ENCODE measurements at regions not wholly inside any gene's neighbourhood (a gene's known extent, or its start where the extent isn't known, plus 50 kb on each side); places are given as distances from the start of the nearest gene placed in this dataset.
A peak's percentile ranks its signal among the peaks of the same experiment; 100 is the strongest.

DNA sequence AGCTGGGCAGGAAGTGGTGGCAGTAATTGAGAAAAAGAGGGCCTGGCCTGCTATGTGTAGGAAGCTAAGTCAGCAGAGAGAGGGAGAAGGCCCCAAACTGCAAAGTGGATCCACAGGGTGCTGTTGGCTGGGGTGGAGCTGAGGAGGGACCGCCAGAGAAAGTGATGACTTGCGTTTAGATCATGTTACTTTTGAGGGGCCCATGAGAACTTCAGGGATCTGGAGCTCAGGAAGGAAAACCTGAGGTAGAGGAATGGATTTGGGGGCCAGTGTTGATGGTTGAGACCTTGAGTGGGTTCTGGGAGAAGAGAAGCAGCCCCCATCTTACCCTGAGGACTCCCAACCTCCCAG, 155.5 kb downstream of the MRPL14 start:
- H3K18ac ChIP-seq (ENCODE audit: low read length), result no peak overlapping the region
- H3K79me2 ChIP-seq (ENCODE audit: control insufficient read depth, insufficient read depth, low read length, poor library complexity), result no peaks in the 10 kb centered on the region
- H2BK120ac ChIP-seq (ENCODE audit: insufficient read depth, low read length, poor library complexity), result no peak overlapping the region
- no peak for DNase-seq
- H2AK5ac ChIP-seq (ENCODE audit: low read length), result no peak overlapping the region
- WGBS (ENCODE audit: extremely low coverage, insufficient coverage, insufficient read length), result no CpG with 5 or more reads among the region's 2 CpGs
- H2AFZ ChIP-seq (ENCODE audit: insufficient read depth, low read length, poor library complexity), result no peak overlapping the region
- no peak overlapping the region for H3K4me2 ChIP-seq (ENCODE audit: low read length)
- no peaks in the 10 kb centered on the region for H3K36me3 ChIP-seq (ENCODE audit: control insufficient read depth in 1 of 2, insufficient read depth in 2 of 2, low read length in 2 of 2)
- no peak overlapping the region for H4K8ac ChIP-seq (ENCODE audit: low read depth, low read length)
- H3K79me1 ChIP-seq (ENCODE audit: low read length), result no peaks in the 10 kb centered on the region
- H2BK5ac ChIP-seq (ENCODE audit: low read depth, low read length, poor library complexity), result no peak overlapping the region
- no peaks in the 10 kb centered on the region for H3K27me3 ChIP-seq (ENCODE audit: insufficient read depth, low read length)
- no peak overlapping the region for H3K4me3 ChIP-seq (ENCODE audit: low read depth, low read length)
- H3K4me1 ChIP-seq (ENCODE audit: control insufficient read depth in 1 of 2, insufficient read depth in 2 of 2, low read length in 2 of 2), result no peaks in the 10 kb centered on the region
- no peak overlapping the region for H3K27ac ChIP-seq (ENCODE audit: low read depth, low read length)
- no peak overlapping the region for H3K9ac ChIP-seq (ENCODE audit: low read length)
- no peak overlapping the region for H3K14ac ChIP-seq (ENCODE audit: low read length)
- H3K9me3 ChIP-seq (ENCODE audit: insufficient read depth, low read depth, low read length), result no peaks in the 10 kb centered on the region
- H3K4ac ChIP-seq (ENCODE audit: low read depth, low read length), result no peak overlapping the region
- H4K91ac ChIP-seq (ENCODE audit: low read depth, low read length), result no peak overlapping the region
- H3K23ac ChIP-seq (ENCODE audit: low read length), result no peak overlapping the region
- H2BK12ac ChIP-seq (ENCODE audit: low read length), result no peak overlapping the region
- H4K12ac ChIP-seq (ENCODE audit: low read depth, low read length), result no peak overlapping the region

DNA sequence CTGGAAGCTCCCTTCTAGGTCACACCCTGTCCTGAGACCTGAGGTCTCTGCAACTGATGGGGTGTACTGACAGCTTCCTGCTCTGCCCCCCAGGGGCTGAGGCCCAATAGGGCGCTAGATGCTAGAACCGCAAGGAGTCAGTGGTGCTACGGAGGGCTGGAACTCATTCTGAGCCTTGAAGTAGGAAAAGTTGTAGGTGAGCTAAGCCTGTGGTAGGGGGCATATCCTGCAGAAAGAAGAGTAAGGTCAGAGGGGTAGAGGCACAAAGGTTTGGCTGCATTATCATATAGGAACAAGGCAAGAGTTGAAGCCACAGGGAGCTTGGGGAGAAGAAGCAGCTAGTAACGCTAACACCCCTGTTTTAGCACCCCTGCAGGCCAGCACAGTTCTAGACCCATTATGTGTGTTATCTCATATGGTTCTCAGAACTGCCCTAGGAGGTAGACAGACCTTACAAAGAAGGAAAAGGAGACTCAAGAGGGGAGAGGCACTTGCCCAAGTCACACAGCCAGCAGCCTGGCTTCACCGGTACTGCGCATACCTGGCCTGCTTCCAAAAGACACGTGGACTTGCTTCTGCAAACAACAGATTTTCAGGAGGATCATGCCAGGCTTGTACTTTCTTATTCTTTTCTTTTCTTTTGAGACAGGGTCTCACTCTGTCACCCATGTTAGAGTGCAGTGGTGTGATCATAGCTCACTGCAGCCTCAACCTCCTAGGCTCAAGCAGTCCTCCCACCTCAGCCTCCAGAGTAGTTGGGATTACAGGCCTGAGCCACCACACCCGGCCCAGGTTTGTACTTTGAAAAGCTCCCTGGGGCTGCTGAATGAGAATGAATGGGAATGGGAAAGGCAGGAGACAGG, 156.1 kb downstream of the MRPL14 start:
- H2BK120ac ChIP-seq (ENCODE audit: insufficient read depth, low read length, poor library complexity), result no peak overlapping the region
- no peak overlapping the region for H3K27ac ChIP-seq (ENCODE audit: low read depth, low read length)
- no peak overlapping the region for H3K4me2 ChIP-seq (ENCODE audit: low read length)
- DNase-seq, result no peak
- H3K4me3 ChIP-seq (ENCODE audit: low read depth, low read length), result no peak overlapping the region
- no peak overlapping the region for H3K23ac ChIP-seq (ENCODE audit: low read length)
- H3K14ac ChIP-seq (ENCODE audit: low read length), result no peak overlapping the region
- no peak overlapping the region for H3K18ac ChIP-seq (ENCODE audit: low read length)
- no peaks in the 10 kb centered on the region for H3K9me3 ChIP-seq (ENCODE audit: insufficient read depth, low read depth, low read length)
- no peak overlapping the region for H3K4ac ChIP-seq (ENCODE audit: low read depth, low read length)
- H2BK12ac ChIP-seq (ENCODE audit: low read length), result no peak overlapping the region
- no peaks in the 10 kb centered on the region for H3K4me1 ChIP-seq (ENCODE audit: control insufficient read depth in 1 of 2, insufficient read depth in 2 of 2, low read length in 2 of 2)
- no peak overlapping the region for H2AK5ac ChIP-seq (ENCODE audit: low read length)
- H4K91ac ChIP-seq (ENCODE audit: low read depth, low read length), result no peak overlapping the region
- no peaks in the 10 kb centered on the region for H3K79me1 ChIP-seq (ENCODE audit: low read length)
- no peak overlapping the region for H2AFZ ChIP-seq (ENCODE audit: insufficient read depth, low read length, poor library complexity)
- H2BK5ac ChIP-seq (ENCODE audit: low read depth, low read length, poor library complexity), result no peak overlapping the region
- no peaks in the 10 kb centered on the region for H3K79me2 ChIP-seq (ENCODE audit: control insufficient read depth, insufficient read depth, low read length, poor library complexity)
- H3K36me3 ChIP-seq (ENCODE audit: control insufficient read depth in 1 of 2, insufficient read depth in 2 of 2, low read length in 2 of 2), result no peaks in the 10 kb centered on the region
- no peak overlapping the region for H3K9ac ChIP-seq (ENCODE audit: low read length)
- WGBS (ENCODE audit: extremely low coverage, insufficient coverage, insufficient read length), result no CpG with 5 or more reads among the region's 8 CpGs
- H4K12ac ChIP-seq (ENCODE audit: low read depth, low read length), result no peak overlapping the region
- H4K8ac ChIP-seq (ENCODE audit: low read depth, low read length), result no peak overlapping the region
- no peaks in the 10 kb centered on the region for H3K27me3 ChIP-seq (ENCODE audit: insufficient read depth, low read length)

DNA sequence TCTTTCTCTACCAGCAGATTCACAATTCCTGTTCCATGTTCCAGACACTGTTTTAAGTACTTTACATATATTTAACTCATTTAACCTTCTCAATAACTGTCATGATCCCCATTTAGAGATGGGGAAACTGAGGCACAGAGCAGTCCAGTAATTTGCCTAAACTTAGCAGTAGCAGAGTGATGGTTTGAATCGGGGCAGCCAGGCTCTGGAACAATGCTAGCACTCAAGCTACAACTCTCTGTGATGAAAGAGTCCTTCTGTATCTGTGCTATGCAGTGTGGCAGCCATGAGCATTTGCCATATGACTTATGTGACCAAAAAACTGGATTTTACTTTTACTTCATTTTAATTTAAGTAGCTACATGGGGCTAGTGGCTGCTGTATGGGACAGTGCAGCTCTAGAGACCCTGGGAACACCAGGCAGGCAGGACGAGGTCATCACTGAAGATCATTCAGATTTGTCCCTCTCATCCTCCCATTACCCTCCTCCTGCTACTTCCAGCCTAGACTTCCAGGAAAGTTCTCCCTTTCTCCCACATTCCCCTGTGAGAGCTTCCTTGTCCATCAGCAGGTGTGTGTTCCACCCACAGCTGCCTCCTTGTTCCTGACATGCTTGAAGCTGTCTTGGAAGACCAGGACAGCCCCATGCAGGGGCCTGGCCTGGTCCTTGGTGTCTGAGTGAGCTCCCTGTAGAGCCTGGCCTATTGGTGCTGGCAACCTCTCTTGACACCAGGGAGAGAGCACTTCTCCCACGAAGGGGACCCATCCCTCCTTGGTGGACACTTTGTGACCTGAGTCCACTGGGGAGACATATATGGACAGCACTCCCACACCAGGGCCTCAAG, 157.0 kb downstream of the MRPL14 start:
- Histone ChIP-seq H3K79me2 (ENCODE audit: control insufficient read depth, insufficient read depth, low read length, poor library complexity) (no peaks in the 10 kb centered on the region), H4K91ac (ENCODE audit: low read depth, low read length) (no peak overlapping the region), H3K27me3 (ENCODE audit: insufficient read depth, low read length) (no peaks in the 10 kb centered on the region), H2AFZ (ENCODE audit: insufficient read depth, low read length, poor library complexity) (no peak overlapping the region), H3K23ac (ENCODE audit: low read length) (no peak overlapping the region), H4K12ac (ENCODE audit: low read depth, low read length) (no peak overlapping the region), H4K8ac (ENCODE audit: low read depth, low read length) (no peak overlapping the region), H2BK12ac (ENCODE audit: low read length) (no peak overlapping the region), H3K9me3 (ENCODE audit: insufficient read depth, low read depth, low read length) (peaks cover under 1% of the 10 kb centered on the region), H3K4me1 (ENCODE audit: control insufficient read depth in 1 of 2, insufficient read depth in 2 of 2, low read length in 2 of 2) (no peaks in the 10 kb centered on the region), H3K4me3 (ENCODE audit: low read depth, low read length) (no peak overlapping the region), H3K4ac (ENCODE audit: low read depth, low read length) (no peak overlapping the region), H2BK120ac (ENCODE audit: insufficient read depth, low read length, poor library complexity) (no peak overlapping the region), H3K4me2 (ENCODE audit: low read length) (no peak overlapping the region), H2BK5ac (ENCODE audit: low read depth, low read length, poor library complexity) (no peak overlapping the region), H3K27ac (ENCODE audit: low read depth, low read length) (no peak overlapping the region), H2AK5ac (ENCODE audit: low read length) (no peak overlapping the region), H3K36me3 (ENCODE audit: control insufficient read depth in 1 of 2, insufficient read depth in 2 of 2, low read length in 2 of 2) (no peaks in the 10 kb centered on the region), H3K14ac (ENCODE audit: low read length) (no peak overlapping the region), H3K9ac (ENCODE audit: low read length) (no peak overlapping the region), H3K79me1 (ENCODE audit: low read length) (no peaks in the 10 kb centered on the region), H3K18ac (ENCODE audit: low read length) (no peak overlapping the region)
- WGBS (ENCODE audit: extremely low coverage, insufficient coverage, insufficient read length), result no CpG with 5 or more reads among the region's 3 CpGs
- no peak for DNase-seq

DNA sequence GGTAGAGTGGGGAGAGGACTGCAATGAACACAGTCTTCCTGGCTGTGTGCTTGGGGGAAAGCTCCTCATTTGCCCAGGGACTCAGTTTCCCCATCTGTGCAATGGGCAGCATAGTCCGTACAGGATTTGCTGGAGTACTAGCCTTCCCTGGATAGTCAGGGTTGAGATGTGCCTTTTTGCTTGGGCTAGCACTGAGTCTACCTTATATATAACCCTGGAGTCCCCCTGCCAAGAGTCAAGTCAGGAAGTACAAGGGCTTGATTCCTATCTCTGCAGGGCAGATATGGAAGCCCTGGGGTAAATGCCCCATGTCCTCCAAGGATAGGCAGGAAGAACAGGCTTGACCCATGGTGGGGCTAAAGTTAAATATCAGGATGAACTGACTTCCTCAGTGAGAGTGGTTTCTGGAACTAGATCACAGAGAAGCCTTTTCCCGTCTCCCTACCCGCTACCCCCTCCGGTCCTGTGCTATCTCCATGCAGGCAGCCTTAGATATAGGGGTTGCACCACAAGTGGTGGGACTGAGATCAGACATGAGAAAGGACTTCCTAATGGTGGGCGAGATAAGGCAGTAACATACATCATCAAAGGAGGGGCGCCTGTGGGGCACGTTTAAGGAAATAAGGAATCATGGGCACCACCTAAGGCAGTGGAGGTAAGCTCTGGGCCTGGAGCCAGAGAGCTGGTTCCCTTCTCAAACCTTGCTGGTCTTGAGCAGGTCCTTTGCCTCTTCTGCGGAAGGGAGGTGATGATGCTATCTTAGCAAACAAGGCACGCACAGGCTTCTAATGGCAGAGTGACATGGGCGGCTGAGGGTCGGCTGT, 157.9 kb downstream of the MRPL14 start:
- Histone ChIP-seq H3K9me3 (ENCODE audit: insufficient read depth, low read depth, low read length) (peaks cover 1% of the 10 kb centered on the region), H3K23ac (ENCODE audit: low read length) (no peak overlapping the region), H3K27me3 (ENCODE audit: insufficient read depth, low read length) (no peaks in the 10 kb centered on the region), H2AK5ac (ENCODE audit: low read length) (no peak overlapping the region), H3K4me2 (ENCODE audit: low read length) (no peak overlapping the region), H2BK5ac (ENCODE audit: low read depth, low read length, poor library complexity) (no peak overlapping the region), H2BK120ac (ENCODE audit: insufficient read depth, low read length, poor library complexity) (no peak overlapping the region), H2AFZ (ENCODE audit: insufficient read depth, low read length, poor library complexity) (no peak overlapping the region), H3K79me1 (ENCODE audit: low read length) (no peaks in the 10 kb centered on the region), H3K4ac (ENCODE audit: low read depth, low read length) (no peak overlapping the region), H3K4me1 (ENCODE audit: control insufficient read depth in 1 of 2, insufficient read depth in 2 of 2, low read length in 2 of 2) (no peaks in the 10 kb centered on the region), H3K9ac (ENCODE audit: low read length) (no peak overlapping the region), H3K14ac (ENCODE audit: low read length) (no peak overlapping the region), H3K27ac (ENCODE audit: low read depth, low read length) (no peak overlapping the region), H2BK12ac (ENCODE audit: low read length) (no peak overlapping the region), H4K8ac (ENCODE audit: low read depth, low read length) (no peak overlapping the region), H4K12ac (ENCODE audit: low read depth, low read length) (no peak overlapping the region), H3K79me2 (ENCODE audit: control insufficient read depth, insufficient read depth, low read length, poor library complexity) (no peaks in the 10 kb centered on the region), H3K18ac (ENCODE audit: low read length) (no peak overlapping the region), H3K4me3 (ENCODE audit: low read depth, low read length) (no peak overlapping the region), H4K91ac (ENCODE audit: low read depth, low read length) (no peak overlapping the region), H3K36me3 (ENCODE audit: control insufficient read depth in 1 of 2, insufficient read depth in 2 of 2, low read length in 2 of 2) (no peaks in the 10 kb centered on the region)
- DNase-seq, result peak in 1 of 2 donors; percentile 3
- WGBS (ENCODE audit: extremely low coverage, insufficient coverage, insufficient read length), result no CpG with 5 or more reads among the region's 11 CpGs

Data from trophoblast cell (in vitro differentiated cells and primary cell).